ENCODE measurements at regions not wholly inside any gene's neighbourhood (a gene's known extent, or its start where the extent isn't known, plus 50 kb on each side); places are given as distances from the start of the nearest gene placed in this dataset.
A peak's percentile ranks its signal among the peaks of the same experiment; 100 is the strongest.
"Not testable (repeated sequence)": the region's sequence is repeated elsewhere in the genome, so short reads cannot be mapped to it uniquely, and the experiment has no call there.

DNA sequence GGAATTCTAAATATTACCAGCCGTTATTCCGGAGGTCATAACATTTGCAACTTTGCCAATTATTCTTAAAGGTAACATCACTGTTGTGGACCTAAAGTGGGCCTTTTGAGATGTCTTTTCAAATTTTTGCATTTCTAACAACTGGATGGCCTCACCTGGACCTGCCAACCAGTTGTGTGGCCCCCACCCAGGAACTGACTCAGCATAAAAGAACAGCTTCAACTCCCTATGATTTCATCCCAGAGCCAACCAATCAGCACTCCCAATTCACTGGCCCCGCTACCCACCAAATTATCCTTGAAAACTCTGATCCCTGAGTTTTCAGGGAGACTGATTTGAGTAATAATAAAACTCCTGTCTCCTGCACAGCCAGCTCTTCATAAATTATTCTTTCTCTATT is 489.7 kb upstream of the LMCD1 start:
- FAIRE-seq, result no peak

DNA sequence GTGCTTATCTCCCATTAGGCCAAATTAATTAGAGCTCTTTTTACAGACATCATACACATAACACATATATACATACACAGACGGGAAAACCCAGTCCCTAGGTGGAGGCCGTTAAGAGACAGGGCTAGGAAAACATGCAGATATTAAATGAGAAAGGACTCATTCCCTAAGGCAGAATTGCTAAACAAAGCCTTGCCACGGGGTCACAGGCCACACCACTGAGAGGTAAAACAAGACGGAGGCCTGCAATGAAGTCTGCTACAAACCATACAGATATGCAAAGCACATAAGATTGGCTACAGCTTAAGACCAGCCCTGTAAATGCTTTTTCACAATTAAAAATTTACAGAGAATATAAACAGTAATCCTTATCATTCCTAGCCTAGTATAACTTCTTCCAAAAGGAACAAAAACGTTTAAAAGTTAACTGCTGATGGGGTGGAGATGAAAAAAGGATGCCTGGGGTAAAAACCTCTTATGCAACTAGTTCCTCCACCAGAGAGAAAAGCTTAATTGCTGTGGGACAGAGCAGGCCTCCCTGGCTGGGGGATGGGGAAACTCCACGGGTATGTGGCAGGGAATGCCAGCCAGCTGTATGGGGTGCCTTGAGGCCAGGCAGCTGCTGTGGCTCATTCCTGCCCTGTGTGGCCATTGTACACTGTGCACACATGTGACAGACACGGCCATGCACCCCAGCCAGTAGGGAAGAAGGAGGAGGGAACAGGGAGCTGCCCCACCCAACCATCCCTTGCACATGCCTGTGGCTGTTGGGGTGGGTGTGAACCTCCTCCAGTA is 481.4 kb upstream of the LMCD1 start:
- TF ChIP-seq, protein P1, sequence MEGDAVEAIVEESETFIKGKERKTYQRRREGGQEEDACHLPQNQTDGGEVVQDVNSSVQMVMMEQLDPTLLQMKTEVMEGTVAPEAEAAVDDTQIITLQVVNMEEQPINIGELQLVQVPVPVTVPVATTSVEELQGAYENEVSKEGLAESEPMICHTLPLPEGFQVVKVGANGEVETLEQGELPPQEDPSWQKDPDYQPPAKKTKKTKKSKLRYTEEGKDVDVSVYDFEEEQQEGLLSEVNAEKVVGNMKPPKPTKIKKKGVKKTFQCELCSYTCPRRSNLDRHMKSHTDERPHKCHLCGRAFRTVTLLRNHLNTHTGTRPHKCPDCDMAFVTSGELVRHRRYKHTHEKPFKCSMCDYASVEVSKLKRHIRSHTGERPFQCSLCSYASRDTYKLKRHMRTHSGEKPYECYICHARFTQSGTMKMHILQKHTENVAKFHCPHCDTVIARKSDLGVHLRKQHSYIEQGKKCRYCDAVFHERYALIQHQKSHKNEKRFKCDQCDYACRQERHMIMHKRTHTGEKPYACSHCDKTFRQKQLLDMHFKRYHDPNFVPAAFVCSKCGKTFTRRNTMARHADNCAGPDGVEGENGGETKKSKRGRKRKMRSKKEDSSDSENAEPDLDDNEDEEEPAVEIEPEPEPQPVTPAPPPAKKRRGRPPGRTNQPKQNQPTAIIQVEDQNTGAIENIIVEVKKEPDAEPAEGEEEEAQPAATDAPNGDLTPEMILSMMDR (IDR thresholded peaks at IDR 0.05; ENCODE audit: insufficient read depth, low read length, severe bottlenecking), result no peak
- Histone ChIP-seq H3K27me3 (ENCODE audit: control insufficient read depth, insufficient read depth, low read length) (no peaks in the 10 kb centered on the region), H3K4me3 (ENCODE audit: low read depth, low read length) (no peak overlapping the region), H3K36me3 (ENCODE audit: control insufficient read depth, insufficient read depth, low read length) (no peaks in the 10 kb centered on the region)
- FAIRE-seq (no peak), DNase-seq (ENCODE audit: low read depth) (no peak)

More for the DNA sequence above, 489.7 kb upstream of the LMCD1 start:
- H3K4me3 ChIP-seq (ENCODE audit: low read depth, low read length), result no peak overlapping the region
- DNase-seq (ENCODE audit: low read depth), result no peak
- no peaks in the 10 kb centered on the region for H3K36me3 ChIP-seq (ENCODE audit: control insufficient read depth, insufficient read depth, low read length)
- TF ChIP-seq, protein P1 (IDR thresholded peaks at IDR 0.05; ENCODE audit: insufficient read depth, low read length, severe bottlenecking), result no peak
- no peaks in the 10 kb centered on the region for H3K27me3 ChIP-seq (ENCODE audit: control insufficient read depth, insufficient read depth, low read length)

DNA sequence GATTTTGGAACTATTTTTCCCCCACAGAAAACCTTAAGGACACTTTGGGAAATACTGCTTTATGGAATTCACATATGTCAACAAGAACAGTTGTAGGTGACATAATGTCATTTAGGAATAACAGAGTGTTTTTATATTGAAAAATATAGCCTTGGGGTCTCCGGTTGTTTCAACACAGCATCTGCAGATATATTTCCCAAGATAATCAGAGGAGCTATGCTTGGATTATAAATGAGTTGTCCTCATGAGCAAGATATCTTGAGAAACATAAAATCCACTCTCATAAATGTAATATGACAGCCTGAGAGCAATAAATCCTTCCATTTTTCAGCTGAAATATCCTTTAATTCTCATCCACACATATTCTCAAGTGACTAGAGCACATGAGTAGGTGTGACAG is 473.7 kb upstream of the LMCD1 start:
- H3K4me3 ChIP-seq (ENCODE audit: low read depth, low read length), result no peak overlapping the region
- no peak for DNase-seq (ENCODE audit: low read depth)
- TF ChIP-seq, protein P1 (IDR thresholded peaks at IDR 0.05; ENCODE audit: insufficient read depth, low read length, severe bottlenecking), result no peak
- FAIRE-seq, result no peak
- H3K36me3 ChIP-seq (ENCODE audit: control insufficient read depth, insufficient read depth, low read length), result no peaks in the 10 kb centered on the region
- no peaks in the 10 kb centered on the region for H3K27me3 ChIP-seq (ENCODE audit: control insufficient read depth, insufficient read depth, low read length)

DNA sequence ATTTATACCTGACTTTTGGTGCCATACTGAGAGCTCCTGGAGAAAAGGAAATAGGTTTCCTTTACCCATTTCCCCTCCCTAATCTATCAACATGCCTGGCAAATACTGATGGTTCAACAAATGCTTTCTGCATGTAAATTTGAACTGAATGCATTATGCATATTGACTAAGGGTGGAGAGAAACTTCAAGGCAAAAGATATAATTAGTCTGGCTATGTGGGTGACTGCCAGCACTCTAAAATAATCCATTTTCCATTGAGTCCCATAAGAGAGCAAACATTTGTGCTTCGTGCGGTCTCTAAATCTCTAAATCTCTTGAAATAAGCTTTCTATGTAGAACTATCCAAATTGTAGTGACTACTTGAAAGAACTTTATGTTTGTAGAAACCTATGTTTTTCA is 451.3 kb upstream of the LMCD1 start:
- no peaks in the 10 kb centered on the region for H3K27me3 ChIP-seq (ENCODE audit: control insufficient read depth, insufficient read depth, low read length)
- DNase-seq (ENCODE audit: low read depth) (no peak), FAIRE-seq (no peak)
- no peaks in the 10 kb centered on the region for H3K36me3 ChIP-seq (ENCODE audit: control insufficient read depth, insufficient read depth, low read length)
- no peak overlapping the region for H3K4me3 ChIP-seq (ENCODE audit: low read depth, low read length)
- TF ChIP-seq, protein P1 (IDR thresholded peaks at IDR 0.05; ENCODE audit: insufficient read depth, low read length, severe bottlenecking), result no peak

DNA sequence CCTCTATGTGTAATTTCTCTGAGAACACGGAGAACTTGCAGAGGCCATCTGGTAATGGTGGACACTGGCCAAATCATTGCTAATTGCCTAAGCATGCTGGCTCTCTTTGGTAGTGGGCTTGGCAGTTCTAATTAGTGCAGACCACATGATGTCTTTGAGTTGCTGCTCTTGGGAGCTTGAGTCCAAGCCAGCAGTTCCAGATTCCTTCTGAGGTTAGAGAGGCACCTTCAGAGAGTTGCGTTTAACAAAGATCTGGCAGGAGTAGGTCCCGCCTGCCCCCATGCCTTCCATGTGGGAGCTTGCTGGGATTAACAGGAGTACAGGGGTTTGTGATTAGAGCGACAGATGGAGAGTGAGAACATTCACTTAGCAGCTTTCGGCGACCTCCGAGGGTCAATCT is 449.0 kb upstream of the LMCD1 start:
- no peak for DNase-seq (ENCODE audit: low read depth)
- H3K4me3 ChIP-seq (ENCODE audit: low read depth, low read length), result no peak overlapping the region
- TF ChIP-seq, protein P1 (IDR thresholded peaks at IDR 0.05; ENCODE audit: insufficient read depth, low read length, severe bottlenecking), result no peak
- no peaks in the 10 kb centered on the region for H3K27me3 ChIP-seq (ENCODE audit: control insufficient read depth, insufficient read depth, low read length)
- peak; percentile 64 for FAIRE-seq
- H3K36me3 ChIP-seq (ENCODE audit: control insufficient read depth, insufficient read depth, low read length), result no peaks in the 10 kb centered on the region

DNA sequence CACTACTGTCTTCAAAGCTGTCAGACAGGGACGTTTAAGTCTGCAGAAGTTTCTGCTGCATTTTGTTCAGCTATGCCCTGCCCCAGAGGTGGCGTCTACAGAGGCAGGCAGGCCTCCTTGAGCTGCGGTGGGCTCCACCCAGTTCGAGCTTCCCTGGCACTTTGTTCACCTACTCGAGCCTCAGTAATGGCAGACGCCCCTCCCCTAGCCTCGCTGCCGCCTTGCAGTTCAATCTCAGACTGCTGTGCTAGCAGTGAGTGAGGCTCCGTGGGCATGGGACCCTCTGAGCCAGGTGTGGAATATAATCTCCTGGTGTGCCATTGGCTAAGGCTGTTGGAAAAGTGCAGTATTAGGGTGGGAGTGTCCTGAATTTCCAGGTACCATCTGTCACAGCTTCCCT is 433.5 kb upstream of the LMCD1 start:
- H3K36me3 ChIP-seq (ENCODE audit: control insufficient read depth, insufficient read depth, low read length); H3K4me3 ChIP-seq (ENCODE audit: low read depth, low read length); DNase-seq (ENCODE audit: low read depth); FAIRE-seq; H3K27me3 ChIP-seq (ENCODE audit: control insufficient read depth, insufficient read depth, low read length): not testable (repeated sequence)

Measured in bronchial epithelial cell (primary cell).